SJSA1 (cell line): ENCODE measurements at regions not wholly inside any gene's neighbourhood (a gene's known extent, or its start where the extent isn't known, plus 50 kb on each side); places are given as distances from the start of the nearest gene placed in this dataset.

Experiments
- DNase-seq, 2 experiments: peaks; one replicate each; pipeline ENCODE4 v3.0.0-alpha.2; 2015 to 2020; ENCODE audit warnings: low spot score in 2 of 2, low read depth in 1 of 2
- H3K27ac ChIP-seq: fragments of 250-450 bp; sonication (Bioruptor Pico); 2 replicates; pipeline ENCODE4 v1.5.1; 2020; ENCODE audit warnings: mild to moderate bottlenecking, moderate library complexity
- H3K27me3 ChIP-seq: fragments of 250-450 bp; sonication (Bioruptor Pico); replicated peaks from 2 replicates; pipeline ENCODE4 v1.5.1; 2020; ENCODE audit warnings: mild to moderate bottlenecking, moderate library complexity
- H3K36me3 ChIP-seq: fragments of 250-450 bp; sonication (Bioruptor Pico); 2 replicates; pipeline ENCODE4 v1.5.1; 2020; ENCODE audit warnings: mild to moderate bottlenecking
- H3K4me1 ChIP-seq: fragments of 250-450 bp; sonication (Bioruptor Pico); replicated peaks from 2 replicates; pipeline ENCODE4 v1.6.1; 2021; ENCODE audit warnings: mild to moderate bottlenecking
- H3K4me3 ChIP-seq: fragments of 250-450 bp; sonication (Bioruptor Pico); 2 replicates; pipeline ENCODE4 v1.5.1; 2020; ENCODE audit warnings: mild to moderate bottlenecking
- H3K9me3 ChIP-seq: fragments of 250-450 bp; sonication (Bioruptor Pico); replicated peaks from 2 replicates; pipeline ENCODE4 v1.5.1; 2020; ENCODE audit warnings: mild to moderate bottlenecking

DNA sequence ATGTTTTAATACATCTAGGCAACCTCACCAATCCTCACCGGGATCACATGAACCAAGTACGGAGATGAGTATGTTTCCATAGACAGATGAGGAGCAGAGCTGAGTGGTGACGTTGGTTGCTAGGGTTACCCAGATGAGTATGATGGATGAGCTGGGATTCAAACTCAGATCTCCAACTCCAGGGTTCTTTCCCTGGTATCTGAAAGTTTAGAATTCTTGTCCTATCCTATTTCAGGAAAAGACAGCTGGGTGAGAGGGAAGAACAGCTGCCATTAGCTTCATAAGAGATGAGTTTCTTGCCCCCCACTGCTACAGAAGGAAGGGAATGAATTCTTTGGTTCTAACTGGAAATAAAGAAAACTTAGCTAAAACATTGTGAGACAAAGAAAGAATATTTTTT is 728.9 kb upstream of the TBX3 start:
- Histone ChIP-seq H3K9me3 (no peaks in the 10 kb centered on the region), H3K36me3 (no peaks in the 10 kb centered on the region), H3K4me3 (no peak overlapping the region), H3K27me3 (no peaks in the 10 kb centered on the region), H3K4me1 (no peaks in the 10 kb centered on the region), H3K27ac (no peak overlapping the region)
- no peak for DNase-seq

DNA sequence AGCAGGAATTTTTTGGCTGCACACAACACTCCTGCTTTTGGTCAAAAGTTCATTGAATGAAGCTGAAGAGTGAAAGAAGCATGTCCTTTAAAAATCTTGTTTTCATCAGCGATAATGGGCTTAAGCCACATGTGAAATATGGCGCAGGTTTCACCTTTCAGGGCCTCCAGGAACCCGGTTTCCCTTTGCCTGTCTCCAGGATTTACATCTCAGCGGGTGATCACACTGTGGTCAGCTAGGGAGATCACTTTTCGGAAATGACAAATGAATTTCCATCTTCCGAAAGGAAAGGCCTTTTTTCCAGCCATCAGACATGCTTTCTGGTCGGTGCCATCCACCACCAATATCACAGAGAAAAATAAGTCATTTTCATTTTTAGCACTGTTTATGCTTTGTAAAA is 727.1 kb upstream of the TBX3 start:
- H3K4me1 ChIP-seq: peaks cover 12% of the 10 kb centered on the region
- H3K4me3 ChIP-seq: no peak overlapping the region
- no peaks in the 10 kb centered on the region for H3K36me3 ChIP-seq
- H3K27me3 ChIP-seq: no peaks in the 10 kb centered on the region
- no peak for DNase-seq
- no peak overlapping the region for H3K27ac ChIP-seq
- no peaks in the 10 kb centered on the region for H3K9me3 ChIP-seq

DNA sequence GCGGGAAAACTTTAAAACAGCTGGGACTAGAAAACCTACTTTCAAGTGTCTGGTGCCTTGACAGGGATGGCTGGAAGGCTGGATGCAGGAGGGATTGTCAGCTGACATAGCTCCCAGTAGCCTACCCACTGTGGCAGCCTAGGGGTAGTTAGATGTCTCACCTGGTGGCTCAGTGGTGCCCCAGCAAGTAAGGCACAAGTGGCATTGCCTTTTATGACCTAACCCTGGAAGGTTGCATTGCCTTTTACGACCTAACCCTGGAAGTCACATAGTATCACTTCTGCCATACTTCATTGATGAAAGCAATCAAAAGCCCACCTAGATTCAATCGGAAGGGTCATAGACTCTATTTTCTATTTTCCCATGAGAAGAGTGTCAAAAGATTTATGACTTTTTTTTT is 724.7 kb upstream of the TBX3 start:
- H3K4me1 ChIP-seq: peaks cover 34% of the 10 kb centered on the region
- no peak for DNase-seq
- no peak overlapping the region for H3K27ac ChIP-seq

DNA sequence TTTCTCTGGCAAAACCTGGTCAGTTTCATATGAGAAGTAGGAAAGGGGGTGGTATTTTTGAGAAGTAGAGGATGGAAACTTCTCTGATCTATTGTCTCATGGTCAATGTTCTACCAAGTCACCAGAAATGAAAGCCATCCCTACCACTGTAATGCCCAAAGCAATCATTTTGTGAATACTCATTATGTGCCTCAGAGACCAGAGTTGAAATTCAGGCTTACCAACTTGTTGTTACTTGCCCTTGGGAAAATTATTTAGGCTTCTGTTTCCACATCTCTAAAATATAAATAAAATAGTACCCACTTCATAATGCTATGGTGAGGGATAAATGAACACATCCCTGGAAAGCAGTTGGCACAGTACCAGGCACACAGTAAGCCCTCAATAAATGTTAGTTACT is 723.7 kb upstream of the TBX3 start:
- H3K36me3 ChIP-seq: no peaks in the 10 kb centered on the region
- H3K27ac ChIP-seq: no peak overlapping the region
- H3K4me1 ChIP-seq: peaks cover 34% of the 10 kb centered on the region
- H3K4me3 ChIP-seq: no peak overlapping the region
- H3K27me3 ChIP-seq: no peaks in the 10 kb centered on the region
- DNase-seq: no peak
- H3K9me3 ChIP-seq: no peaks in the 10 kb centered on the region; the same call in 1 of the 2 replicates

More for the DNA sequence above, 724.7 kb upstream of the TBX3 start:
- no peaks in the 10 kb centered on the region for H3K27me3 ChIP-seq
- no peaks in the 10 kb centered on the region for H3K36me3 ChIP-seq
- no peaks in the 10 kb centered on the region; the same call in 1 of the 2 replicates for H3K9me3 ChIP-seq
- H3K4me3 ChIP-seq: no peak overlapping the region

DNA sequence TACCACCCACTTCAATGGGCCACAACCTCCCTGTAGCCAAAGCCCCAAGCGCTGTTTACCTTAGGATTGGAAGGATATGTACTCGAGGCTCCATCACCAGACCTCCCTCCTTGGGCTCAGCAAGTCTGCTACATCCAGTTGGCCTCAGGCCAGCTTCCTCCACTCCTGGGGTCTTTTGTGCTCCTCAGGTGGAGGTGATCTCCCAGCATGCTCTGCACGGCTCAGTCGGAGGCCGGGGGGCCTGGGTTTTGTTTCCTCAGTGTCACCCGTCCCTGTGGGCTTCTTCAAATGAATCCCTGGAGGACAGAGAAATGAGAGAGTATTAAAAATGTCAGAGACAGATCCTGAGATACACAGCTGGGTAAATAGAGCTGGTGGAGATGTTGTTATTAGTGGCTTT is 723.1 kb upstream of the TBX3 start:
- Histone ChIP-seq H3K9me3 (no peaks in the 10 kb centered on the region; the same call in 1 of the 2 replicates), H3K27me3 (no peaks in the 10 kb centered on the region), H3K4me3 (no peak overlapping the region), H3K36me3 (no peaks in the 10 kb centered on the region), H3K27ac (0 out of 2 replicates have a peak overlapping the region, but pooled peaks have one; percentile 97), H3K4me1 (peaks cover 34% of the 10 kb centered on the region)
- DNase-seq: no peak

DNA sequence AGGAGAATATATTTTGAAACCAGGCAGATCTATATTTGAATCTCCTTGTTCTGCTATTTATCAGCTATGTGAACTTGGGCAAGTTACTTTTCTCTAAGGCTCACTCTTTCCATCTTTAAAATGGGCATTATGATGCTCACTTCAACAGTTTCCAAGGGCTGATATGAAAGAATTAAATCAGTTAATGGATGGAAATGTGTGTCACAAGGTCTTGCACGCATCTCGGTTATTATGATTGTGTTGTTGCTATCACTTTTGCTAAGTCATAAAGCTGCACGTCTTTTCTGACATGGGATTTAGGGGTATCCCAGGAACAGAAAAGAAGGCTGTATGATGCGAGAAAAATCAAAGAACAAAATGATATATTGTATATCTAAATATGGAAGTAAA is 721.5 kb upstream of the TBX3 start:
- Histone ChIP-seq H3K36me3 (no peaks in the 10 kb centered on the region), H3K9me3 (no peaks in the 10 kb centered on the region; the same call in 1 of the 2 replicates), H3K4me1 (peaks cover 34% of the 10 kb centered on the region), H3K27ac (peak overlapping the region; percentile 97), H3K4me3 (no peak overlapping the region), H3K27me3 (no peaks in the 10 kb centered on the region)
- DNase-seq: no peak

DNA sequence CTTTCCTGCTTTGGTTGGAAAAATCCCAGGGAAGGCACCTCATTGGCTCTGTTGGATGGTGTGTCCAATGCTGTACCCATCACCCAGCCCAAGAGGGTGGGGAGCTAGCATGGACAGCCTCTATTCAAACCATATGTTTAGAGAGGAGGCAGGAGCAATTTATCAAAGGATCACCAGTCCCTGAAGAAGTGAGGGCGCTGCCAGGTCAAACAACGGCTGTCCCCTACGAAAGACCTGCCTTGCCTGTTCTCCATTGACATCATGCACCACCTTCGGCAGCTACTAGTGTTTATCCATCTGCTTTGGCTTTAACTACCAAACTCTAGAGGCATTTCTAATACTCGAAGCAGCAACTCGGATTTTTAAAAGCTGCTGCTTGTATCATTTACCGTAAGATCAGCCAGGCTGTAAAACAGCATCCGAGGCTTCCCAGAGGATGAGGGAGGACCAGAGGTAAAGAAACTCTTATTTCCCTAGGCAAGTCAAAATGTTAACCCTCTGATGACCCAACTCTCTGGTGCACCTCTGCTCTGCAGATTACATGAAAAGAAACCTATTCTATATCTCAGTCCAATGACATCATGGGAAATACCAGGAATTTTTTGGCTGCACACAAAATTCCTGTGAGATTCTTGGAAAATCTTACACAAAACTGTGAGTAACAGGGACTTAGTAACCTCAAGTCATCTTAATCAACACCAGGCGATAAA is 720.9 kb upstream of the TBX3 start:
- H3K27me3 ChIP-seq: no peaks in the 10 kb centered on the region
- peak overlapping the region; percentile 97 for H3K27ac ChIP-seq
- DNase-seq: peak; percentile 59 to 93
- peaks cover 34% of the 10 kb centered on the region for H3K4me1 ChIP-seq
- H3K36me3 ChIP-seq: no peaks in the 10 kb centered on the region
- no peak overlapping the region for H3K4me3 ChIP-seq
- no peaks in the 10 kb centered on the region; the same call in 1 of the 2 replicates for H3K9me3 ChIP-seq

DNA sequence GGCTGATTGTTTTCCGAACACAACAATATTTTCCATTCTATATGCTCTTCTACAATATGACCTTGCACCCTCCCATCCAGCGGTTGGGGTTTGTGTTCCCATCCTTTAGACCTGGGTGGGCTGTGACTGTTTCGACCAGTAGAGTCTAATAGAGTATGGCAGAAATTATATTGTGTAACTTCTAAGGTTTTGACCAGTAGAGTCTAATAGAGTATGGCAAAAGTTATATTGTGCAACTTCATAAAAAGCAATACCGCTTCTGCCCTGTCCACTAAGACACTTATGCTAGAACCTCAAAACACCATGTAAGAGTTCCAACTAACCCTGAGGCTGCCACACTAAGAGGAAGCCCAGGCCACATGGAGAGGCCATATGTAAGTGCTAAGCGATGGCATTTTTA is 719.7 kb upstream of the TBX3 start:
- DNase-seq: no peak
- Histone ChIP-seq H3K9me3 (no peaks in the 10 kb centered on the region; the same call in 1 of the 2 replicates), H3K4me1 (peaks cover 34% of the 10 kb centered on the region), H3K27me3 (no peaks in the 10 kb centered on the region), H3K4me3 (no peak overlapping the region), H3K27ac (no peak overlapping the region), H3K36me3 (no peaks in the 10 kb centered on the region)

DNA sequence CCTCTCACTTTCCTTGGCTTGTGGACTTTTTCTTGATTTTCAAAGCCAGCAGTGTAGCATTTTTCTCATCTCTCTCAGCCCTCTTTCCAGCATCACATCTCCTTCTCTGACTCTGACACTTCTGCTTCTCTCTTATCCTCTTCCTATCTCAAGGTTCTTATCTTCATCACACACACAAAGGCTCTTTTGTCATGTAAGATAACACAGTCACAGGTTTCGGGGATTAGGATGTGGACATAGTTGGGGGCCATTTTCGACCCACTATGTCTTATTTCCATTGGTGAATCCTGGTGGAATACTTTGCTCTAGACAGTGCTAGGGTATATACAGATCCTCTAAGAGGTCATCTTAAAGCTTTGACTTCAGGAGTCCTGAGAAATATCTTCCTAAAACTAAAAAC is 719.3 kb upstream of the TBX3 start:
- H3K4me3 ChIP-seq: no peak overlapping the region
- H3K9me3 ChIP-seq: no peaks in the 10 kb centered on the region; the same call in 1 of the 2 replicates
- DNase-seq: no peak
- peaks cover 36% of the 10 kb centered on the region for H3K4me1 ChIP-seq
- H3K36me3 ChIP-seq: no peaks in the 10 kb centered on the region
- no peaks in the 10 kb centered on the region for H3K27me3 ChIP-seq
- H3K27ac ChIP-seq: no peak overlapping the region

GRCh38 chr12:115402443-115403180 is 718.6 kb upstream of the TBX3 start:
- no peaks in the 10 kb centered on the region for H3K36me3 ChIP-seq
- no peak overlapping the region for H3K27ac ChIP-seq
- no peaks in the 10 kb centered on the region for H3K27me3 ChIP-seq
- no peak for DNase-seq
- no peaks in the 10 kb centered on the region; the same call in 1 of the 2 replicates for H3K9me3 ChIP-seq
- no peak overlapping the region for H3K4me3 ChIP-seq
- H3K4me1 ChIP-seq: peaks cover 39% of the 10 kb centered on the region

- Histone ChIP-seq H3K9me3 (no peaks in the 10 kb centered on the region; the same call in 1 of the 2 replicates), H3K4me3 (no peak overlapping the region), H3K4me1 (peaks cover 33% of the 10 kb centered on the region), H3K27me3 (no peaks in the 10 kb centered on the region), H3K27ac (no peak overlapping the region), H3K36me3 (no peaks in the 10 kb centered on the region)
- DNase-seq: no peak
These were observed 717.8 kb upstream of the TBX3 start for GRCh38 chr12:115401761-115402160.

DNA sequence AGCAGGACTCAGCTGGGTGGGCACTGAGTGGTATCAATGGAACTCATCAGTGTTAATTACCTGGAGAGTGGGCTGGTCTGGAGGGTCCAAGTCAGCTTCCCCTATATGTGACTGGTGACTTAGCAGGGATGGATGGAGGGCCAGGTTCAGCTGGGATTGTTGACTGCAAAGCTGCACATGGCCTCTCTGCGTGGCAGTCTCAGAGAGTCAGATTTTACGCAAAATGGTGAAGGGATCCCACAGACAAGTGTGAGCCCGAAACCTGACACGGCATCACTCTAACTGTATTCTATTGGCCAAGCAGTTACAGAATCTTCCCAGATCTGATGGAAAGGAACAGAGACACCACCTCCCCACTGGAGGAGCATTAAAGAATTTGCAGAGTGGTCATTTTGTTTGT is 716.0 kb upstream of the TBX3 start:
- Histone ChIP-seq H3K4me3 (no peak overlapping the region), H3K27me3 (no peaks in the 10 kb centered on the region), H3K27ac (no peak overlapping the region), H3K36me3 (no peaks in the 10 kb centered on the region), H3K4me1 (peaks cover 20% of the 10 kb centered on the region), H3K9me3 (peaks cover 6% of the 10 kb centered on the region; the same call in 1 of the 2 replicates)
- DNase-seq: no peak

- Histone ChIP-seq H3K27ac (no peak overlapping the region), H3K27me3 (no peaks in the 10 kb centered on the region), H3K36me3 (no peaks in the 10 kb centered on the region), H3K4me3 (no peak overlapping the region), H3K9me3 (0 out of 2 replicates have a peak, but pooled peaks cover 6% of the 10 kb centered on the region), H3K4me1 (peaks cover 16% of the 10 kb centered on the region)
- peak in 1 of 2 experiments; percentile 12 for DNase-seq
These were observed 714.4 kb upstream of the TBX3 start for GRCh38 chr12:115398311-115398781.

DNA sequence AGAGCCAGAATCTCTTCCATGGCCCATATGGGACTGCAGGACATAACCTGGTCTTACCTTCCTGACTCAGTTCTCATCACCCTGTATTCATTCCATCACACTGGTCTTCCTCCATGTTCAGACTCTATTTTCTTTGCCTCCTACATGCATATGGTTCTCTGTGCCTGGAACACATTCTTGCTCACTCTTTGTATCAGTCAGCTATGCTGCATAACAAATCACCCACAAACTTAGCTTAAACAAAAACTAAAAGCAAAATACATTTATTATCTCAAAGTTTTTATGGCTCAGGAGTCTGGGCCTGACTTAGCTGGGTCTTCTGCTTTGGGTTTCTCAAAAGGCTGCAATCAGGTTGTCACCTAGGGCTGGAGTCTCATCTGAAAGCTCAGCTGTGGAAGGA is 712.6 kb upstream of the TBX3 start:
- Histone ChIP-seq H3K27me3 (no peaks in the 10 kb centered on the region), H3K27ac (no peak overlapping the region), H3K36me3 (no peaks in the 10 kb centered on the region), H3K9me3 (0 out of 2 replicates have a peak, but pooled peaks cover 6% of the 10 kb centered on the region), H3K4me1 (peaks cover 16% of the 10 kb centered on the region), H3K4me3 (no peak overlapping the region)
- DNase-seq: no peak
